ENCODE measurements at regions not wholly inside any gene's neighbourhood (a gene's known extent, or its start where the extent isn't known, plus 50 kb on each side); places are given as distances from the start of the nearest gene placed in this dataset.

GRCh38 chr15:95095250-95095649, 863.9 kb downstream of the MCTP2 start:
- TF ChIP-seq TAF1 (IDR thresholded peaks at IDR 0.05; ENCODE audit: borderline replicate concordance, insufficient read depth, low read length) (no peak), FOXP2 (optimal IDR thresholded peaks at IDR 0.05; ENCODE audit: borderline replicate concordance, extremely low read depth, extremely low read length, insufficient read depth) (no peak), REST (IDR thresholded peaks at IDR 0.05; ENCODE audit: insufficient read depth in 1 of 2, low read depth in 2 of 2, low read length in 2 of 2) (no peak)

Data from PFSK-1 (cell line).